B cell (primary cell): ENCODE measurements at regions not wholly inside any gene's neighbourhood (a gene's known extent, or its start where the extent isn't known, plus 50 kb on each side); places are given as distances from the start of the nearest gene placed in this dataset.

Experiments
- ATAC-seq: fragments of 200-7000 bp; cut with Tn5 transposase; one replicate; pipeline ENCODE4 v1.10.0; 2021; ENCODE audit warnings: low read depth, mild to moderate bottlenecking, moderate number of reproducible peaks, moderate library complexity
- CTCF ChIA-PET: fragments of 350-600 bp; sonication (Branson Sonifier 250); formaldehyde crosslinking; loops from one replicate; lab custom pipeline; 2021; ENCODE audit warnings: antibody characterized with exemption, inconsistent platforms; lab: Charles Lee
- POLR2A ChIA-PET: fragments of 350-600 bp; sonication (Branson Sonifier 250); formaldehyde crosslinking; loops from one replicate; lab custom pipeline; 2021; ENCODE audit warnings: antibody characterized with exemption; lab: Charles Lee
- DNase-seq: peaks from one replicate; pipeline ENCODE4 v3.0.0; 2013
- H2AFZ ChIP-seq: 2 replicates; pipeline ENCODE4 v1.6.1; 2012; ENCODE audit warnings: mild to moderate bottlenecking, low read depth, low read length; ENCODE audit not compliant: insufficient read depth, poor library complexity, severe bottlenecking
- H3K27ac ChIP-seq, 2 donors: 1 replicate in 1 of 2; 2 replicates in 1 of 2; pipeline ENCODE4 v1.5.1; 2012 to 2013; ENCODE audit warnings: low read length in 2 of 2, mild to moderate bottlenecking in 2 of 2, moderate library complexity in 1 of 2
- H3K27me3 ChIP-seq, 4 experiments: fragments of 200-600 bp in 1 of 4; sonication (generic) in 1 of 4; replicated peaks in 1 of 4; 1 replicate in 2 of 4; 2 replicates in 2 of 4; pipeline versions ENCODE4 v1.6.1 to v1.7.0; 2013 to 2016; ENCODE audit warnings: low read length in 3 of 4, mild to moderate bottlenecking in 2 of 4, mixed read lengths in 1 of 4, moderate library complexity in 1 of 4; ENCODE audit not compliant: insufficient read depth in 4 of 4, control insufficient read depth in 3 of 4; ENCODE audit errors: control extremely low read depth in 1 of 4
- H3K36me3 ChIP-seq, 2 experiments: replicated peaks in 1 of 2; 1 replicate in 1 of 2; 2 replicates in 1 of 2; pipeline versions ENCODE4 v1.6.1 to v1.7.1; 2013; ENCODE audit warnings: low read length in 1 of 2; ENCODE audit not compliant: insufficient read depth in 2 of 2, control insufficient read depth in 1 of 2; ENCODE audit errors: control extremely low read depth in 1 of 2, extremely low read depth in 1 of 2
- H3K4me1 ChIP-seq, 2 donors: fragments of 200-600 bp in 1 of 2; sonication (generic) in 1 of 2; 1 replicate in 1 of 2; 2 replicates in 1 of 2; pipeline versions ENCODE4 v1.5.1 to v1.6.1; 2013 to 2017; ENCODE audit warnings: low read length in 2 of 2; ENCODE audit not compliant: control insufficient read depth in 2 of 2, insufficient read depth in 2 of 2
- H3K4me2 ChIP-seq: replicated peaks from 2 replicates; pipeline ENCODE3; 2012; ENCODE audit warnings: mild to moderate bottlenecking, low read depth, low read length; ENCODE audit not compliant: poor library complexity, severe bottlenecking
- H3K4me3 ChIP-seq, 5 experiments: fragments of 200-600 bp in 1 of 5; sonication (generic) in 1 of 5; 1 replicate in 3 of 5; 2 replicates in 2 of 5; pipeline versions ENCODE4 v1.5.1 to v1.7.0; 2011 to 2016; ENCODE audit warnings: low read length in 4 of 5, mild to moderate bottlenecking in 4 of 5, low read depth in 2 of 5, control low read depth in 1 of 5, moderate library complexity in 1 of 5; ENCODE audit not compliant: insufficient read depth in 1 of 5; ENCODE audit errors: control extremely low read depth in 1 of 5, extremely low read depth in 1 of 5
- H3K79me2 ChIP-seq: fragments of 200-600 bp; sonication (generic); one replicate; pipeline ENCODE4 v1.6.0; 2016; ENCODE audit warnings: low read length; ENCODE audit not compliant: control insufficient read depth, insufficient read depth
- H3K9ac ChIP-seq: fragments of 200-600 bp; sonication (generic); 2 replicates; pipeline ENCODE4 v1.6.1; 2017; ENCODE audit warnings: mild to moderate bottlenecking, low read length, moderate library complexity
- H3K9me3 ChIP-seq, 3 donors: one replicate each; pipeline versions ENCODE4 v1.6.1 to v1.7.1; 2013; ENCODE audit warnings: low read length in 2 of 3; ENCODE audit not compliant: control insufficient read depth in 2 of 3, insufficient read depth in 1 of 3; ENCODE audit errors: control extremely low read depth in 1 of 3
- H4K20me1 ChIP-seq: 2 replicates; pipeline ENCODE4 v1.6.0; 2012; ENCODE audit warnings: mild to moderate bottlenecking, low read length; ENCODE audit not compliant: insufficient read depth, control insufficient read depth, poor library complexity, severe bottlenecking
- H3K27ac Mint-ChIP-seq: one replicate; pipeline ENCODE4 v1.8.0; 2021; ENCODE audit warnings: mixed read lengths
- H3K27me3 Mint-ChIP-seq: one replicate; pipeline ENCODE4 v1.8.0; 2021; ENCODE audit warnings: mixed read lengths
- H3K4me1 Mint-ChIP-seq: one replicate; pipeline ENCODE4 v1.8.0; 2021; ENCODE audit warnings: mixed read lengths
- H3K4me3 Mint-ChIP-seq: one replicate; pipeline ENCODE4 v1.8.0; 2021; ENCODE audit warnings: mixed read lengths
- H3K9me3 Mint-ChIP-seq: one replicate; pipeline ENCODE4 v1.8.0; 2022; ENCODE audit warnings: mixed read lengths; ENCODE audit not compliant: insufficient read depth
- CTCF ChIP-seq: fragments of 200-600 bp; IDR thresholded peaks from one replicate; pipeline ENCODE4 v1.8.0; 2022; ENCODE audit warnings: antibody characterized with exemption, mild to moderate bottlenecking
- EZH2 ChIP-seq: IDR thresholded peaks from 2 replicates; pipeline ENCODE4 v1.6.1; 2012; ENCODE audit warnings: borderline replicate concordance, low read depth, mild to moderate bottlenecking, moderate library complexity, low read length; ENCODE audit not compliant: insufficient read depth, poor library complexity, severe bottlenecking
- WGBS: methylation state at CpG from one replicate; pipeline ENCODE4 v1.1.5; 2013; ENCODE audit warnings: missing lambda C conversion rate; ENCODE audit not compliant: insufficient coverage; 5-methylcytosine and 5-hydroxymethylcytosine counted together
- intact Hi-C: fragments of 100-400 bp; cut with micrococcal nuclease; formaldehyde crosslinking; loops from one replicate; pipeline ENCODE4 v1.10.0; 2022

- ATAC-seq, result peak; percentile 54
- Histone ChIP-seq H3K27ac (no peak overlapping the region), H3K27me3 (no peaks in the 10 kb centered on the region), H3K36me3 (no peaks in the 10 kb centered on the region), H3K4me1 (peaks cover 15 to 21% of the 10 kb centered on the region in 2 donors), H3K9ac (peak overlapping the region; percentile 6), H3K4me2 (peak overlapping the region; percentile 26), H3K4me3 (no peak overlapping the region), H3K79me2 (no peaks in the 10 kb centered on the region), H4K20me1 (no peaks in the 10 kb centered on the region), H3K9me3 (no peaks in the 10 kb centered on the region), H2AFZ (no peak overlapping the region)
- Mint-ChIP-seq H3K27me3 (no peaks in the 10 kb centered on the region), H3K9me3 (no peaks in the 10 kb centered on the region), H3K4me1 (peaks cover 24% of the 10 kb centered on the region), H3K27ac (no peak overlapping the region), H3K4me3 (peak overlapping the region; percentile 4)
- WGBS, result no CpG with 5 or more reads among the region's 1 CpG
- peak; percentile 53 for DNase-seq
- ChIA-PET POLR2A (no interaction called here), CTCF (interaction anchor here (1.1 kb wide), 1 partner anchor 42 kb away, joined by 5 read pairs; no protein-coding TSS in a partner anchor)
- TF ChIP-seq EZH2 (no peak), CTCF (no peak)
- intact Hi-C loops, result no loop called here
These were observed 84.3 kb upstream of the ESR1 start for GRCh38 chr6:151723152-151723551.

DNA sequence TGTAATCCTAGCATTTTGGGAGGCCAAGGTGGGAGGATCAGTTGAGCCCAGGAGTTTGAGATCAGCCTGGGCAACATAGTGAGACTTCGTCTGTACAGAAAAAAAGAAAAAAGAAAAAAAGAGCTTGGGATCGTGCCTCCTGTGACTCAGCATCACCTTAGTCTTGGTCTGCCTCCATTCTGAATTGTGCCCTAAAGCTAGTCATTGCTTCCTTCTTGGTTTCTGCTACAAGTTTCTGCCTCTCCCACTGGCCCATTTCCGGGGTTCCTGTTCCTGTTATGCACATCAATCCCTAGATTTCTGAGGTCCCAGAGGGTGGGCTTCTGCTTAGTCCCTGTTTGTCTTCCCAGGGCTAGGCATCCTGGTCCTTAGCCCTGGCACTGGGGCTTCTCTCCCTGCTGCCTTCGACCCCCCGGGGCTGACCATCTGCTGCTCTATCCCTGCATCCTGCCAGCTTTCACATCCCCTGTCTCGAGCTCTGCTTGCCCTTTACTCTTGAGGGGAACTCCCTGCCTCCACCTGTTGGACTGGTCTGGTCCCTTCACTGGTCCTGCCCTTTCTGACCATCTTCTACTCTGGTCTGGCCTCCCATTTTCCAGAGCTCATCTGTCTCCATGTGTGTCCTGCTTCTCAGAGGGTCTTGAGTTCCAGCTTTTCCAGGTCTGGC lies 77.5 kb upstream of the ESR1 start:
- POLR2A ChIA-PET, result no interaction called here
- Histone ChIP-seq H3K36me3 (no peaks in the 10 kb centered on the region), H3K9me3 (peaks cover 0 to 8% (median 5%) of the 10 kb centered on the region in 3 donors), H3K79me2 (no peaks in the 10 kb centered on the region), H3K4me3 (no peak overlapping the region), H4K20me1 (no peaks in the 10 kb centered on the region), H3K4me1 (no peaks in the 10 kb centered on the region), H3K4me2 (no peak overlapping the region), H2AFZ (no peak overlapping the region), H3K27ac (no peak overlapping the region), H3K27me3 (no peaks in the 10 kb centered on the region), H3K9ac (no peak overlapping the region)
- ATAC-seq (no peak), DNase-seq (no peak)
- Mint-ChIP-seq H3K9me3 (no peaks in the 10 kb centered on the region), H3K4me3 (no peak overlapping the region), H3K27me3 (no peaks in the 10 kb centered on the region), H3K27ac (no peak overlapping the region), H3K4me1 (no peaks in the 10 kb centered on the region)
- WGBS, result 82% methylated on average over 6 of the region's 6 CpGs
- CTCF ChIA-PET, result no interaction called here
- intact Hi-C loops, result no loop called here
- TF ChIP-seq CTCF (no peak), EZH2 (no peak)
